Tibial artery (tissue), 4 donors: ENCODE measurements at regions not wholly inside any gene's neighbourhood (a gene's known extent, or its start where the extent isn't known, plus 50 kb on each side); places are given as distances from the start of the nearest gene placed in this dataset.

Source experiments
- DNase-seq, 2 donors: peaks; one replicate each; pipeline ENCODE4 v3.0.0-alpha.2; 2019
- H3K27ac ChIP-seq, 2 donors: fragments of 200-600 bp; sonication (generic) in 1 of 2; 1 replicate in 1 of 2; 2 replicates in 1 of 2; pipeline ENCODE4 v1.5.1; 2018 to 2019; ENCODE audit warnings: mild to moderate bottlenecking in 1 of 2
- H3K27me3 ChIP-seq, 2 donors: fragments of 200-600 bp; sonication (generic) in 1 of 2; one replicate each; pipeline versions ENCODE4 v1.5.1 to v1.6.0; 2016 to 2019
- H3K36me3 ChIP-seq, 3 donors: fragments of 200-600 bp; sonication (generic) in 2 of 3; one replicate each; pipeline ENCODE4 v1.5.1; 2016 to 2019; ENCODE audit warnings: mild to moderate bottlenecking in 2 of 3
- H3K4me1 ChIP-seq, 4 donors: fragments of 200-600 bp; sonication (generic) in 2 of 4; 1 replicate in 3 of 4; 2 replicates in 1 of 4; pipeline ENCODE4 v1.5.1; 2016 to 2019
- H3K4me3 ChIP-seq, 2 donors: fragments of 200-600 bp; sonication (generic) in 1 of 2; 1 replicate in 1 of 2; 2 replicates in 1 of 2; pipeline ENCODE4 v1.5.1; 2018 to 2019; ENCODE audit warnings: mild to moderate bottlenecking in 2 of 2
- H3K9me3 ChIP-seq, 3 donors: fragments of 200-600 bp; sonication (generic) in 1 of 3; one replicate each; pipeline ENCODE4 v1.5.1; 2016 to 2019
- intact Hi-C: fragments of 100-400 bp; cut with DNase I; formaldehyde crosslinking; loops from one replicate; pipeline ENCODE4 v1.15.0; 2023; ENCODE audit warnings: low total_unique reads
- TF ChIP-seq, protein P1 (sequence below), 2 experiments: fragments of 200-600 bp in 1 of 2; fragments of 450-650 bp in 1 of 2; IDR thresholded peaks; one replicate each; pipeline ENCODE4 v1.5.1; 2017 to 2019; ENCODE audit warnings: antibody characterized with exemption in 2 of 2, mild to moderate bottlenecking in 1 of 2, moderate library complexity in 1 of 2

DNA sequence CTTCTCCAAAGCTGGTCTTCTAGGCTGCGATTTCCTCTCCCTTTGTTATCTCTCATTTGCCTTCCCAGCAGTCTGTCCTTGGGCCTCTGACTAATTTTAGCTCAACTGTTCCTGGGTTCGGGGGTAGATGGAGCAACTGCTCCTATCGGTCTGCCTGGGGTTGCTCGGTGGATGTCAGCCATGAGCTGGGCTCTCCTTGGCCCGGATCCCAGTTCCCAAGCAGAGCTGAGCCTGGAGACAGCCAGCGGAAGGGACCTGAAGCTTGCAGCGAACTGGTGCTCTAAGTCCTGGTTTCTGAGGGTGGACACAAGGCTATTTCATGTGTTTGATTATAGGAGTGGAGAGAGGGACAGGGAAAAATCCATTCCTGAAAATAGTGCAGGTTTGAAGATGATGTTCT is 423.0 kb downstream of the RPS6KC1 start:
- DNase-seq: no peak
- Histone ChIP-seq H3K4me3 (no peak overlapping the region), H3K36me3 (no peaks in the 10 kb centered on the region), H3K9me3 (no peaks in the 10 kb centered on the region), H3K27me3 (no peaks in the 10 kb centered on the region), H3K27ac (no peak overlapping the region), H3K4me1 (peaks cover 0 to 9% (median 2%) of the 10 kb centered on the region in 4 donors)
- intact Hi-C loops: no loop called here
- TF ChIP-seq, protein P1, sequence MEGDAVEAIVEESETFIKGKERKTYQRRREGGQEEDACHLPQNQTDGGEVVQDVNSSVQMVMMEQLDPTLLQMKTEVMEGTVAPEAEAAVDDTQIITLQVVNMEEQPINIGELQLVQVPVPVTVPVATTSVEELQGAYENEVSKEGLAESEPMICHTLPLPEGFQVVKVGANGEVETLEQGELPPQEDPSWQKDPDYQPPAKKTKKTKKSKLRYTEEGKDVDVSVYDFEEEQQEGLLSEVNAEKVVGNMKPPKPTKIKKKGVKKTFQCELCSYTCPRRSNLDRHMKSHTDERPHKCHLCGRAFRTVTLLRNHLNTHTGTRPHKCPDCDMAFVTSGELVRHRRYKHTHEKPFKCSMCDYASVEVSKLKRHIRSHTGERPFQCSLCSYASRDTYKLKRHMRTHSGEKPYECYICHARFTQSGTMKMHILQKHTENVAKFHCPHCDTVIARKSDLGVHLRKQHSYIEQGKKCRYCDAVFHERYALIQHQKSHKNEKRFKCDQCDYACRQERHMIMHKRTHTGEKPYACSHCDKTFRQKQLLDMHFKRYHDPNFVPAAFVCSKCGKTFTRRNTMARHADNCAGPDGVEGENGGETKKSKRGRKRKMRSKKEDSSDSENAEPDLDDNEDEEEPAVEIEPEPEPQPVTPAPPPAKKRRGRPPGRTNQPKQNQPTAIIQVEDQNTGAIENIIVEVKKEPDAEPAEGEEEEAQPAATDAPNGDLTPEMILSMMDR (IDR thresholded peaks at IDR 0.05): no peak

GRCh38 chr1:213481395-213481794 is 430.4 kb downstream of the RPS6KC1 start:
- H3K36me3 ChIP-seq: no peaks in the 10 kb centered on the region
- H3K4me1 ChIP-seq: no peaks in the 10 kb centered on the region
- H3K9me3 ChIP-seq: no peaks in the 10 kb centered on the region
- DNase-seq: no peak
- TF ChIP-seq, protein P1 (IDR thresholded peaks at IDR 0.05): no peak
- intact Hi-C loops: no loop called here
- no peak overlapping the region for H3K4me3 ChIP-seq
- H3K27ac ChIP-seq: no peak overlapping the region
- no peaks in the 10 kb centered on the region for H3K27me3 ChIP-seq

GRCh38 chr1:213484333-213484732 is 433.3 kb downstream of the RPS6KC1 start:
- H3K4me1 ChIP-seq: no peaks in the 10 kb centered on the region
- H3K27me3 ChIP-seq: no peaks in the 10 kb centered on the region
- no peak for DNase-seq
- no peak overlapping the region for H3K27ac ChIP-seq
- TF ChIP-seq, protein P1 (IDR thresholded peaks at IDR 0.05): no peak
- no peaks in the 10 kb centered on the region for H3K9me3 ChIP-seq
- intact Hi-C loops: no loop called here
- no peak overlapping the region for H3K4me3 ChIP-seq
- no peaks in the 10 kb centered on the region for H3K36me3 ChIP-seq

DNA sequence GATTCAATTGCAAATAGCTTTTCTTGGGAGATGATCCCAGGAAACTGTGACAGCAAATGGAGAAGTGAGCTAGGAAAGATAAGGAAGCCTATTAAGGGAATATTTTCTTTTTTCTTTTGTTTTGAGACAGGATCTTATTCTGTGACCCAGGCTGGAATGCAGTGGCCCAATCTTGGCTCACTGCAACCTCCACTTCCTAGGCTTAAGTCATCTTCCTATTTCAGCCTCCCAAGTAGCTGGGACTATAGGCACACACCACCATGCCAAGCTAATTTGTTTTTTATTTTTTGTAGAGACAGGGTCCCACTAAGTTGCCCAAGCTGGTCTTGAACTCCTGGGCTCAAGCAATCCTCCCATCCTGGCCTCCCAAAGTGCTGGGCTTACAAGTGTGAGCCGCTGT is 433.7 kb downstream of the RPS6KC1 start:
- no peak overlapping the region for H3K4me3 ChIP-seq
- H3K36me3 ChIP-seq: no peaks in the 10 kb centered on the region
- no peaks in the 10 kb centered on the region for H3K27me3 ChIP-seq
- H3K27ac ChIP-seq: no peak overlapping the region
- no peaks in the 10 kb centered on the region for H3K9me3 ChIP-seq
- intact Hi-C loops: no loop called here
- no peak for DNase-seq
- TF ChIP-seq, protein P1 (IDR thresholded peaks at IDR 0.05): no peak
- H3K4me1 ChIP-seq: no peaks in the 10 kb centered on the region

DNA sequence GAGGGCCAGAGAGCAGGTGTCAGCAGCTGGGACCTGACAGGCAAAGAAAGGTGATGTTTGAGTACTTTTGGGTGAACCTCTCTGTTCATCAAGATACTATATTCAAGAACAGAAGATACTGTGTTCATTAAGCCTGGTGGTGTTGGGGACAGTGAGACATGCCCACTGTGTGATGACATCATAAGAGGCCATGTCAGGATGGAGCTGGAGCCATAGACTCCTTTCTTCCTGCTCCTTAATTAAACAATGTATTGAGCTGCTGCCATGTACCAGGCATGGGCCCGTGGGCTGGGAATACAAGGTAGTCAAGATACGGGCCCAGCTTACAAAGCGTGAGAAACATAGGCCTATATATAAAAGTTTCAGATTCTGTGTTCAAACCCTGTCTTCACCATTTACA is 435.4 kb downstream of the RPS6KC1 start:
- DNase-seq: no peak
- intact Hi-C loops: no loop called here
- Histone ChIP-seq H3K36me3 (no peaks in the 10 kb centered on the region), H3K9me3 (no peaks in the 10 kb centered on the region), H3K4me1 (no peaks in the 10 kb centered on the region), H3K4me3 (no peak overlapping the region), H3K27ac (no peak overlapping the region), H3K27me3 (no peaks in the 10 kb centered on the region)
- TF ChIP-seq, protein P1 (IDR thresholded peaks at IDR 0.05): no peak

- intact Hi-C loops: no loop called here
- no peaks in the 10 kb centered on the region for H3K27me3 ChIP-seq
- TF ChIP-seq, protein P1 (IDR thresholded peaks at IDR 0.05): no peak
- DNase-seq: no peak
- H3K4me3 ChIP-seq: no peak overlapping the region
- no peaks in the 10 kb centered on the region for H3K4me1 ChIP-seq
- no peak overlapping the region for H3K27ac ChIP-seq
- H3K9me3 ChIP-seq: no peaks in the 10 kb centered on the region
- H3K36me3 ChIP-seq: no peaks in the 10 kb centered on the region
Measured at GRCh38 chr1:213491468-213491867, 440.4 kb downstream of the RPS6KC1 start.
